HepG2 (cell line): ENCODE measurements at regions not wholly inside any gene's neighbourhood (a gene's known extent, or its start where the extent isn't known, plus 50 kb on each side); places are given as distances from the start of the nearest gene placed in this dataset.
A peak's percentile ranks its signal among the peaks of the same experiment; 100 is the strongest.

Experiments
- CEBPG ChIP-seq: IDR thresholded peaks from 2 replicates; pipeline ENCODE4 v1.6.1; 2016
- EP300 ChIP-seq, 3 experiments: sonication (generic) in 1 of 3; formaldehyde crosslinking in 1 of 3; IDR thresholded peaks; 2 replicates each; pipeline versions ENCODE4 v1.5.1 to v1.6.1; 2011 to 2020; ENCODE audit warnings: low read depth in 2 of 3, low read length in 2 of 3, borderline replicate concordance in 1 of 3, improper control_type of control experiment in 1 of 3, mild to moderate bottlenecking in 1 of 3, missing genetic modification reagents in 1 of 3, moderate library complexity in 1 of 3
- FLYWCH1 ChIP-seq: sonication (generic); formaldehyde crosslinking; IDR thresholded peaks from 2 replicates; pipeline ENCODE4 v1.8.1; 2023; ENCODE audit warnings: mild to moderate bottlenecking, missing genetic modification reagents
- FOSL2 ChIP-seq: sonication (generic); formaldehyde crosslinking; IDR thresholded peaks from 2 replicates; pipeline ENCODE4 v1.4.0; 2020; ENCODE audit warnings: missing genetic modification reagents
- GPN1 ChIP-seq: sonication (generic); formaldehyde crosslinking; IDR thresholded peaks from 2 replicates; pipeline ENCODE4 v1.5.1; 2020; ENCODE audit warnings: missing genetic modification reagents, borderline replicate concordance
- HMGA1 ChIP-seq: sonication (generic); formaldehyde crosslinking; conservative IDR thresholded peaks from 2 replicates; pipeline ENCODE4 v1.4.0; 2020; ENCODE audit warnings: missing genetic modification reagents
- ISL2 ChIP-seq: sonication (generic); formaldehyde crosslinking; IDR thresholded peaks from 2 replicates; pipeline ENCODE4 v1.5.0; 2020; ENCODE audit warnings: missing genetic modification reagents
- MEF2D ChIP-seq: sonication (generic); formaldehyde crosslinking; IDR thresholded peaks from 2 replicates; pipeline ENCODE4 v1.5.1; 2020; ENCODE audit warnings: mild to moderate bottlenecking, missing genetic modification reagents
- NFIC ChIP-seq: IDR thresholded peaks from 2 replicates; pipeline ENCODE4 v1.6.1; 2012; ENCODE audit warnings: mild to moderate bottlenecking, low read length, inconsistent platforms
- NR2C2 ChIP-seq: sonication (generic); formaldehyde crosslinking; IDR thresholded peaks from 2 replicates; pipeline ENCODE4 v1.4.0; 2020; ENCODE audit warnings: missing genetic modification reagents, mild to moderate bottlenecking, moderate library complexity, borderline replicate concordance
- PCBP1 ChIP-seq: fragments of 200-400 bp; formaldehyde crosslinking; IDR thresholded peaks from 2 replicates; pipeline ENCODE4 v1.6.1; 2017; ENCODE audit warnings: mild to moderate bottlenecking, low read depth, low read length, borderline replicate concordance
- RAD51 ChIP-seq: fragments of 450-650 bp; IDR thresholded peaks from 2 replicates; pipeline ENCODE4 v1.6.1; 2016; ENCODE audit warnings: borderline replicate concordance
- SOX5 ChIP-seq: IDR thresholded peaks from 2 replicates; pipeline ENCODE4 v1.6.1; 2016; ENCODE audit warnings: borderline replicate concordance
- SOX6 ChIP-seq, 2 experiments: fragments of 450-650 bp in 1 of 2; sonication (generic) in 1 of 2; formaldehyde crosslinking in 1 of 2; IDR thresholded peaks; 2 replicates each; pipeline versions ENCODE4 v1.4.0 to v1.6.1; 2017 to 2020; ENCODE audit warnings: antibody characterized with exemption in 1 of 2, mild to moderate bottlenecking in 1 of 2, missing genetic modification reagents in 1 of 2
- SRF ChIP-seq: IDR thresholded peaks from 2 replicates; pipeline ENCODE4 v1.6.1; 2011; ENCODE audit warnings: mild to moderate bottlenecking, low read depth, low read length, moderate library complexity
- SYNCRIP ChIP-seq: fragments of 200-400 bp; formaldehyde crosslinking; IDR thresholded peaks from 2 replicates; pipeline ENCODE4 v1.6.1; 2018; ENCODE audit warnings: mild to moderate bottlenecking, low read depth, low read length; ENCODE audit not compliant: insufficient read depth
- ZNF781 ChIP-seq: sonication (generic); formaldehyde crosslinking; IDR thresholded peaks from 2 replicates; pipeline ENCODE4 v1.5.1; 2020; ENCODE audit warnings: borderline replicate concordance, mild to moderate bottlenecking, missing genetic modification reagents; ENCODE audit errors: not compliant biosample characterization
- TF ChIP-seq, protein P1 (sequence below): IDR thresholded peaks from 2 replicates; pipeline ENCODE4 v1.6.1; 2012; ENCODE audit warnings: low read depth, low read length, improper control_type of control experiment
- TF ChIP-seq, protein P2 (sequence below): sonication (generic); formaldehyde crosslinking; IDR thresholded peaks from 2 replicates; pipeline ENCODE4 v1.9.0; 2021; ENCODE audit warnings: missing genetic modification reagents, borderline replicate concordance
- TF ChIP-seq, protein P3 (sequence below): sonication (generic); formaldehyde crosslinking; IDR thresholded peaks from 2 replicates; pipeline ENCODE4 v1.5.0; 2020; ENCODE audit warnings: mild to moderate bottlenecking, missing genetic modification reagents, borderline replicate concordance
- TF ChIP-seq, protein P4 (sequence below): sonication (generic); formaldehyde crosslinking; IDR thresholded peaks from 2 replicates; pipeline ENCODE4 v1.4.0; 2020; ENCODE audit warnings: missing genetic modification reagents

DNA sequence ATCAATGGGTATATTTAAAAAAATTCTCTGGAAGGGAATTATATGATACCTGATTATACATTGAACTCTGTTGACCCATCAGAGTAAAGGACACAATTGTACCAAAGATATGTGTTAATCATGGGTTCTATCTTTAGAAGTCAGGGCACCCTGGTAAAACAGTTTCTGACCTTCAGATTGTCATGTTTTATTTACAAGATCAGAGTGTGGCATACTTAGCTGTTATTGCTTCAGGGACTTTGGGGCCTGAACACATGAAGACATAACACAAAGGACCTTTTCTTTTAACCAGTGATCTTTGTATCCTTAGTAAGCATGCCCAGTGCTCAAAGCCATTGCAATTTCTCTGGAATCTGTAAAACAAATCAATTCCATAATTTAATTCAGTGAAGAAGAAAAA, 204.8 kb upstream of the RPS6KA3 start (continued):
- TF ChIP-seq, protein P1, sequence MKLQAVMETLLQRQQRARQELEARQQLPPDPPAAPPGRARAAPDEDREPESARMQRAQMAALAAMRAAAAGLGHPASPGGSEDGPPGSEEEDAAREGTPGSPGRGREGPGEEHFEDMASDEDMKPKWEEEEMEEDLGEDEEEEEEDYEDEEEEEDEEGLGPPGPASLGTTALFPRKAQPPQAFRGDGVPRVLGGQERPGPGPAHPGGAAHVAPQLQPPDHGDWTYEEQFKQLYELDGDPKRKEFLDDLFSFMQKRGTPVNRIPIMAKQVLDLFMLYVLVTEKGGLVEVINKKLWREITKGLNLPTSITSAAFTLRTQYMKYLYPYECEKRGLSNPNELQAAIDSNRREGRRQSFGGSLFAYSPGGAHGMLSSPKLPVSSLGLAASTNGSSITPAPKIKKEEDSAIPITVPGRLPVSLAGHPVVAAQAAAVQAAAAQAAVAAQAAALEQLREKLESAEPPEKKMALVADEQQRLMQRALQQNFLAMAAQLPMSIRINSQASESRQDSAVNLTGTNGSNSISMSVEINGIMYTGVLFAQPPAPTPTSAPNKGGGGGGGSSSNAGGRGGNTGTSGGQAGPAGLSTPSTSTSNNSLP, result peak; percentile 59; the same call in 1 of the 2 replicates
- peak; percentile 46 for TF ChIP-seq FOSL2 (CRISPR knock-in tag)
- TF ChIP-seq, protein P2, sequence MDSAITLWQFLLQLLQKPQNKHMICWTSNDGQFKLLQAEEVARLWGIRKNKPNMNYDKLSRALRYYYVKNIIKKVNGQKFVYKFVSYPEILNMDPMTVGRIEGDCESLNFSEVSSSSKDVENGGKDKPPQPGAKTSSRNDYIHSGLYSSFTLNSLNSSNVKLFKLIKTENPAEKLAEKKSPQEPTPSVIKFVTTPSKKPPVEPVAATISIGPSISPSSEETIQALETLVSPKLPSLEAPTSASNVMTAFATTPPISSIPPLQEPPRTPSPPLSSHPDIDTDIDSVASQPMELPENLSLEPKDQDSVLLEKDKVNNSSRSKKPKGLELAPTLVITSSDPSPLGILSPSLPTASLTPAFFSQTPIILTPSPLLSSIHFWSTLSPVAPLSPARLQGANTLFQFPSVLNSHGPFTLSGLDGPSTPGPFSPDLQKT, result no peak
- TF ChIP-seq ISL2 (CRISPR knock-in tag), result peak; percentile 94
- no peak for TF ChIP-seq PCBP1
- TF ChIP-seq, protein P3, sequence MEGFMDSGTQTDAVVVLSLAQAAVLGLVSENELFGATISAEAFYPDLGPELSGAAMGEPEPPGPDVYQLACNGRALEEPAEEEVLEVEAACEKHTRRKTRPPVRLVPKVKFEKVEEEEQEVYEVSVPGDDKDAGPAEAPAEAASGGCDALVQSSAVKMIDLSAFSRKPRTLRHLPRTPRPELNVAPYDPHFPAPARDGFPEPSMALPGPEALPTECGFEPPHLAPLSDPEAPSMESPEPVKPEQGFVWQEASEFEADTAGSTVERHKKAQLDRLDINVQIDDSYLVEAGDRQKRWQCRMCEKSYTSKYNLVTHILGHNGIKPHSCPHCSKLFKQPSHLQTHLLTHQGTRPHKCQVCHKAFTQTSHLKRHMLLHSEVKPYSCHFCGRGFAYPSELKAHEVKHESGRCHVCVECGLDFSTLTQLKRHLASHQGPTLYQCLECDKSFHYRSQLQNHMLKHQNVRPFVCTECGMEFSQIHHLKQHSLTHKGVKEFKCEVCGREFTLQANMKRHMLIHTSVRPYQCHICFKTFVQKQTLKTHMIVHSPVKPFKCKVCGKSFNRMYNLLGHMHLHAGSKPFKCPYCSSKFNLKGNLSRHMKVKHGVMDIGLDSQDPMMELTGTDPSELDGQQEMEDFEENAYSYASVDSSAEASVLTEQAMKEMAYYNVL (CRISPR knock-in tag), result no peak
- TF ChIP-seq CEBPG (CRISPR knock-in tag), result peak; percentile 87
- no peak for TF ChIP-seq RAD51
- peak in 1 of 2 experiments; percentile 99; a peak in 2 of 4 replicates for TF ChIP-seq EP300 (IDR thresholded peaks at IDR 0.05; ENCODE audit: low read depth in 2 of 2, low read length in 2 of 2)
- peak; percentile 93 for TF ChIP-seq EP300 (CRISPR knock-in tag; IDR thresholded peaks at IDR 0.05; ENCODE audit: borderline replicate concordance)
- no peak for TF ChIP-seq SOX6 (IDR thresholded peaks at IDR 0.05)
- peak; percentile 92 for TF ChIP-seq SOX6 (CRISPR knock-in tag; IDR thresholded peaks at IDR 0.05)
- TF ChIP-seq NFIC, result peak; percentile 90
- TF ChIP-seq NR2C2 (CRISPR knock-in tag), result peak; percentile 38; the same call in 1 of the 2 replicates
- TF ChIP-seq SOX5, result peak; percentile 89
- no peak for TF ChIP-seq SRF
- TF ChIP-seq SYNCRIP, result no peak
- TF ChIP-seq, protein P4, sequence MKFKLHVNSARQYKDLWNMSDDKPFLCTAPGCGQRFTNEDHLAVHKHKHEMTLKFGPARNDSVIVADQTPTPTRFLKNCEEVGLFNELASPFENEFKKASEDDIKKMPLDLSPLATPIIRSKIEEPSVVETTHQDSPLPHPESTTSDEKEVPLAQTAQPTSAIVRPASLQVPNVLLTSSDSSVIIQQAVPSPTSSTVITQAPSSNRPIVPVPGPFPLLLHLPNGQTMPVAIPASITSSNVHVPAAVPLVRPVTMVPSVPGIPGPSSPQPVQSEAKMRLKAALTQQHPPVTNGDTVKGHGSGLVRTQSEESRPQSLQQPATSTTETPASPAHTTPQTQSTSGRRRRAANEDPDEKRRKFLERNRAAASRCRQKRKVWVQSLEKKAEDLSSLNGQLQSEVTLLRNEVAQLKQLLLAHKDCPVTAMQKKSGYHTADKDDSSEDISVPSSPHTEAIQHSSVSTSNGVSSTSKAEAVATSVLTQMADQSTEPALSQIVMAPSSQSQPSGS (CRISPR knock-in tag), result 0 out of 2 replicates have a peak, but pooled peaks have one; percentile 52
- TF ChIP-seq HMGA1 (CRISPR knock-in tag), result no peak
- no peak for TF ChIP-seq GPN1 (CRISPR knock-in tag)
- no peak for TF ChIP-seq FLYWCH1
- TF ChIP-seq ZNF781 (CRISPR knock-in tag), result no peak
- TF ChIP-seq MEF2D (CRISPR knock-in tag), result peak; percentile 99
